Amygdala (tissue), 56 donors: ENCODE measurements at regions not wholly inside any gene's neighbourhood (a gene's known extent, or its start where the extent isn't known, plus 50 kb on each side); places are given as distances from the start of the nearest gene placed in this dataset.

ENCODE experiments used
- DNase-seq, 56 donors: peaks; one replicate each; lab custom pipeline; 2025; lab: John Stamatoyannopoulos, UW

DNA sequence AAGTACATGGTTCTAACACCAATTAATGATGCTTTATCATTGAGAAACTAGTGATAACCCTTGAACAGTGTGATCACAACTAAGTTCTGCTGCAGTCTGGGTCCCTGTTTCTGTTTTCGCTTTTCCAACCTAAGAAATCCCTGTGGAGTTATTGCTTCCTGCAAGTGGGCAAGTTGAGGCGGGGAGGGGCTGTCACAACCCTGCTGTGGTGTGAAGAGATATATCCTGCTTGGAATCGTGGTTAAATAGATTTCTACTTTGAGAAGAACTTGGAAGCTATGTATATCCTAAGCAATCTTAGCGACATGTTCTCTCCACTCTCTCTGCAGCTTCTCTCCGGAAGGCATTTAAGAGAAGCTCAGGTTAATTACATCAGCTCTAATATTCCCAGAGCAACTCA is 1223.6 kb downstream of the EPHA7 start:
- DNase-seq, result no peak

DNA sequence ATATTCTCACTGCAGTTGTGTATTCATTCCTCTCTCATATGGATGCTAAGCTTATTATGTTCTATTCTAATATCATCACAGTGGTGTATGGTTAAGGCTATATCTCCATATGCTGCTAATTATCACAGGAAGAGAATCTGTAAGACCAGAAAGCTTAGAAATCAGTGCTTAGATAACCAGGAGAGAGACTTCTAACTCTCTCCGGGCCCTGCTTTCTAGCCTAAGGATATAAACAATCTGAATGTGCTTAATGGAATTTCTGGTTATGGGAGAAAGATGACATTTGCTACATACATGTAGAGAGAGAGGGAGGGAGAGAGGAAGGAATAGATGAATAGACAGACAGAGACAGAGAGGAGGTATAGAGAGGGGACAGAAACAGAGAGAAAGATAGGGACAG is 1231.3 kb downstream of the EPHA7 start:
- DNase-seq, result no peak

DNA sequence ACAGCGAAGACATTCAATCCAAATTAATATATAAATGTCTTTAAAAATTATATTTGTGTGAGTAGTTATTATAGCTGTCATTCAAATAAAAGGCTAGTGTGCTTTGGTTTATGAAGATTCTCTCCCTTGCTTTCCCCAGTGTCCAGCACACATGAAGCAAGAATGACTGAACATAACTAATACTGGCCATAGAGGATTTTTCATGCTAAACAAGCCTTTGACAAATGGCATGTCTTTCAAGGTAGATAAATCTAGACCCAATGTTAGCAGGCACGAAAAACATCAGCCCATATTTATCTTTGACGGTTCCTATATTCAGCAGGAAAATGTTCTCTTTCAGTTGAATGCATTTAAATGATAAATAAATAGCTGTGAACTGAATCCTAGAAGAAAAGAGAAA is 1234.4 kb downstream of the EPHA7 start:
- DNase-seq, result no peak

DNA sequence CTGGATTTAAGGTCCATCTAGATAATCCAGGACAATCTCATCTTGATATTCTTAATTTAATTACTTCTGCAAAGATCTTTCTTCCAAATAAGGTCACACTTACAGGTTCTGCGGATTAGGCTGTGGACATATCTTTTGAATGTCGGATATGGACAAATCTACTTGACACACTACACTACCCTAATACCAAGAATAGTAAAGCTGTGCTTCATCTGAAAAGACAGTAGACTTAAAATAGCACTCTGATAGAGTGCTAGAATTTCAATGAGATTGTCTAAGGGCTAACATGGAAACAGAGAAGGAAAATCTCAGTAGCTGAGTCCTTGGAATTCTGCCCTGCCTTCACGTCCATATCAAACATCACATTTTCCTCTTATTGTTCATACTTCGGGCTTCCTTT is 1238.0 kb downstream of the EPHA7 start:
- no peak for DNase-seq

DNA sequence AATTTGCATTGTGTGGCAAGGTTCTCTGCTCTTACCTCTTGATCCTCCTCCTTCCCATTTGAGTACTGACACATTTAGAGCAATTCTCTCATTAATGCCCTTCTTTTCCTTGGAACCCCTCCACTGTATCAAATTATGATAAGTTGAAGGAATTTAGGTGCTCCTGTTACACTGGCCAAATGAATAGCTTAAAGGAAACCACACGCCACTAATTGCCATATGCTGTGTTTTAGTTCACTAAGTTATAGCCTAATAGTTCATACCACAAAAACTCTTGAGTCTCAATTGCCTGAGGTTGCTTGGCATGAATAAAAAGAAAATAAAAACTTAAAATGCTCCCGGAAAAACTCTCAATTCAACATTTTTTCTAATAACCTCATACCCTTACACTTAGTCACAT is 1239.3 kb downstream of the EPHA7 start:
- DNase-seq, result no peak

DNA sequence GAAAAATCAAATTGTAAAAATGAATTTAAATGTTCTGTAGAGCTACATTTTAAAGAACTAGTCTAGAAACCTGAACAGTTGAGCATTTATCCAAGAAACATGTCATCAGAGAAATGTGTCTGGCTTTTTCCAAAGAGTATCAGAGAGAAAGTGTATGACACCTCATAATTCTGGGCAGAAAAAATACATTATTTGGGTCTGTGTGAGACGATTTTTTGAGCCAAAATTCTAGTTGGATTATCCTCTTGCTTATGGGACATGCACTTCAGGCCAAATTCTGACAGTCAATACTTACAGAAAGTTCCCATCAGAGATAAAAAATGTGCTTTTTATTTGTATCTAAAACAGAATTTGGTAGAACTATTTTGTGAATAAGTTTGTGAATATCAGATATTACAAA is 1242.7 kb downstream of the EPHA7 start:
- DNase-seq, result no peak

DNA sequence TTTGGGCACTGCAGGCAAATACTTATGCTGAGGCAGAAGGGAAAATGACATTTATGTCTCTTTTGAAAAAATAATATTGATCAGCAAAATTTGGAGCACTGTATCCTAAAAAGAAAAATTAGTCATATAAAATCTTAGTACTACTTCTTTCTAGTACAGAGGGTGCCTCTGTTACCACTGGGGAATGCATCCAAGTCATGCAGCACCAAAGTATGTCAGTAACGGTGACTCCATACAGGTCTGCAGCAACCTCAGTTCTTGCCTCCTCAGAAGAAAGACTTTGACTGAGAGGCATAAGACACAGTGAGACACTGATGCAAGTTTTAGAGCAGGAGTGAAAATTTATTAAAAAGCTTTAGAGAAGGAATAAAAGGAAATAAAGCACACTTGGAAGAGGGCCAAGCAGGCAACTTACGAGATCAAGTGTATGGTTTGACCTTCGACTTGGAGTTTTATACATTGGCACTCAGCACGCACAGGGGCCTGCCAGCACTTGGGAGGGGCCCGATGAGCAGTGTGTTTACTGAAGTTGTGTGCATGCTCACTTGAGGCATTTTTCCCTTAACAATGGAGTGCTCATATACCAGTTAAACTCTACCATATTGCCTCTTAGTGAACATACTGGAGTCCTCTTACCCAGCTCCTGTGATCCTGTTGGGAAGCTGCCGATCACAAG is 1244.8 kb downstream of the EPHA7 start:
- no peak for DNase-seq

DNA sequence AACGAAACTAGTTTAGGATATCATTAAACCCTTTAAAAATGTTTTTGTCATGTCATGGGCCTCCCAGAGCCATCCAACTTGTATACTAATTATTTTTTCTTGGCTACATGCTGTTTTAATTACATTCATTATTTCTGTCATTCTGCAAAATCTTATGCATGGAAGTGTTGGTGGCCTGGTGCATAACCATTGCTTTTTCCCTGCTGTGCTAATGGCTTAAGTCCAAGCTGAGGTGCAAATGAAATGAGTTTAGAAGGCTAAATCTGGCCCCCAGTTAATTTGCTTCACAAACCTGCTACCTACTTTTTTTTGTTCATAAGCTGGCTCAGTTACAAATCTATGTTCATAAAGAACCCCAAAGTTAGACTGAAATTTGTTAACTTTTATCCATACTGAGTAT is 1249.9 kb downstream of the EPHA7 start:
- no peak for DNase-seq

DNA sequence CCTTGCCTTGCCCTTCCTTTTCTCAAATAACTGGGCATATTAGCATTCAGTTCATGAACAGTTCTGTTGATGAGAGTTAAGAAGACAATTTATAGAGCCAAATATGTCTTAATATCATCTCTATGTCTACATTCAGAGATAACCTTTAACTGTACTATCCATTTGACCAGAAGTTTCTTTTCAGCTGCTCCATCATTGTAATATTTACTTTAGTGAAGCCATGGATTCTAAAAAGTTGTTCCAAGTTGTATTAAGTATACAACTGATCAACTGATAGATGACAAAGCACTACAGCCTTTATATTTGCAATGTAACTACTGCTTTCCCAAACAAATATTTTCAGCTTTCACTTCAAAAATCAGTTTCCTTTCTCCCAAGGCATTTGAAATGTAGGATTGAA is 1252.7 kb downstream of the EPHA7 start:
- no peak for DNase-seq

DNA sequence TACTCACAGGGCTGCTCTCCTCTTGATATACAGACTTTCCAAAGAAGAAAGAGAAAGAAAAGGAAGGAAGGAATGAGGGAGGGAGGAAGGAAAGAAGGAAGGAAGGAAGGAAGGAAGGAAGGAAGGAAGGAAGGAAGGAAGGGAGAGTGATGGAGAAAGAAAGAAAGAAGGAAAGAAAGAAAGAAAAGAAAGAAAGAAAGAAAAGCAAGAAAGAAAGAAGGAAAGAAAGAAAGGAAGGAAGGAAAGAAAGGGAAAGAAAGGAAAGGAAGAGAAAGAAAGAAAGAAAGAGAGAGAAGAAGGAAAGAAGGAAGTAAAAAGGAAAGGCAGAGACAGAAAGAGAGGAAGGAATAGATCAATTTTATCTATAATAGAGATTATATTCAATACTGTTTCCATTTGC is 1257.4 kb downstream of the EPHA7 start:
- DNase-seq, result no peak

DNA sequence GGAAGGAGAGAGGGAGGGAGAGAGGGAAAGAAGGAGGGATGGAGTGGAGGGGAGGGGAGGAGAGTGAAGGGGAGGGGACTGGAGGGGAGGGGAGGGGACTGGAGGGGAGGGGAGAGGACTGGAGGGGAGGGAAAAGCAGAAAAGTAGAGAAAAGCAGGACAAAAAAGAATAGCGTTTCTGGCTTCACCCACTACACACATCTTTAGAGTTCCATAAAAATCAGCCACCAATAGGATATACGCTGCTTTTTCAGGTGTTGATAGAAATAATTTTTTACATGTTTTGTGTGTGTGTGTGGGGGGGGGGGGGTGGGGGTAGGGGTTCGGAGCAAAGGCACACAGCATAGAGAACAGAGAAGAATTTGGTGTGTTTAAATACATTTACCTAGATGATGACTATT is 1259.1 kb downstream of the EPHA7 start:
- no peak for DNase-seq

DNA sequence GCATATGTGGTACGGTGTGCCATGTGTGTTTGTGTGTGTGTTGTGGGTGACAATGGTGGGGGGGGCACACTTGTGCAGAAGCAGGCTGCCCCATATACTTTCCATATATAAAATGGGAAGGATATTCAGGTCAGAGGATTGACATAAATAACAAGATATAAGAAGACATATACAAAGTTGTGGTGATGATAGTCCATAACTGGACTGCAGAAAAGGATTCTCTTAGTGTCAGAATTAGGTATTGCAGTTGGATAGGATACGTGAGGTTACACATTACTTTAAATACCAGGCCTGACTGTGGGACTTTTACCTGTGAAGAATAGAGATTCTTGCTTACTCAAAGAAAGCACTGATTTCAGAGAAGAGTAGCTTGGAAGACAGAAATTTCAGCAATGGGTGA is 1260.3 kb downstream of the EPHA7 start:
- DNase-seq, result no peak

DNA sequence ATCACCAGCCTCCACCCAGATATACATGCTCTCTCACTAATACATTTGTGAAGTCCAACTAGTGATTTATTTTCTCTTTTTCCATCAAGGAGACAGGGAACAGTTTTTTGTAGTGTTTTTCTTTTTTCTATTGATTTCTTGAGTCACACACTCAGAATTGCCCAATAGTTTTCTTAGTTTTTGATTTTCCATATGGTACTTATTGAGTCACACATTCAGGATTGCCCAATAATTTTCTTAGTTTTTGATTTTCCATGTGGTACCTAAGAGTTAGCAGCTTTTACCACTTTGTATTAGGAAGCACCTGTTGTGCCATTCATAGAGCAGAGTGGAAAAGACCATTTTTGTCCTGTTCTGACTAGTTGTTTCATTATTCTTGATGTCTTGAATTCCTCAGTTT is 1268.8 kb downstream of the EPHA7 start:
- no peak for DNase-seq

DNA sequence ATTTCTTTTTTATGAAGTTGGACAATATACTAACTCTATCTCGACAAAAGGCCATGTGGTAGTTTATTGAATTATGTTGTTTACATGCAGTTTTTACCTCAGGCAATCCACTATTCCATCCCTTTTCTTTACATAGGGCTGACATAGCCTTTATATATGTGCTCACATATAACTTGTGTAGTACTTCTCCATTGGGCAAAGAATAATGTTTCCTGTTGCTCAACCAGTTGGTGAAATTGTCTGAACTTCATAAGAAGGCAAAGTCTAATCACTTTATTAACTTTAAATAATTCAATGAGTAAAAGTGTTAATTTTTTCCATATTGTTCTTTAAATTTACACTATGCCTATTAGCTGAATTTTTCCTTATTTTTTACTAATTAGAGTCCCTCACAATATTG is 1272.1 kb downstream of the EPHA7 start:
- DNase-seq, result no peak

DNA sequence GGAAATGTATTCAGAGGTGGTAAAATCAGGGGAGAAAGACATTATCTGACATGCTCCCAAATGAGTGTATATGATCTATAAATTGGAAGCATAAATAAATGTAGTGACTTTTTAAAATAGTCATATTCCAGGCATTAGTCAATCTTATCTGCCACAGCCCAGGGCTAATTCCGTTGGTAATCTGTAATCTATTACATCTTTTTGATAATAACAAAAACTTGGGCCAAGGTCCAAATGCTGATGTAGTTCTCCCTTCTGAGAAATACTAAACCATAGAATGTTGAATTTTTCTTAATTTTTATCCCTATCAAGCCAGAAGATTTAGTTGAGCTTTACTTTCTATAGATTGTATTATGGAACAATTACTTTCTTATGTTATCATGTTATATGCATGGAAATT is 1279.8 kb downstream of the EPHA7 start:
- no peak for DNase-seq

DNA sequence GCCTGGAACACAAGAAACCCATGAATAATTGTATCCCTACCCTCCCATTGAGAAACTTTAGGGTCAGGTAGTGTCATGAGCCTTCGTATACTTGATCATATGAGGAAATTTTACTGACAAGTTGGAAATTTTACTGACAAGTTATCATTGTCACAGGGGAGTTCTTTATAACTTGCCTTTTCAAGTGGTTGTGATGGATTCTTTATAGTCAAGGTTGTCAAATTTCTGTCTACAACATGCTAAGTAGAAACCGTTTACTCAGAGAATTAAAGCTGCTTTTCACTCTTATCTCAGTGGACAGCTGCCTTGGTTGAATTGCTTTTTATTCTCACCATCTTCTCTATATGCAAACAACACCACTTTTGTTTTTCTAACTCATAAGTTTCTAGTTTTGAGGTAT is 1286.4 kb downstream of the EPHA7 start:
- no peak for DNase-seq

DNA sequence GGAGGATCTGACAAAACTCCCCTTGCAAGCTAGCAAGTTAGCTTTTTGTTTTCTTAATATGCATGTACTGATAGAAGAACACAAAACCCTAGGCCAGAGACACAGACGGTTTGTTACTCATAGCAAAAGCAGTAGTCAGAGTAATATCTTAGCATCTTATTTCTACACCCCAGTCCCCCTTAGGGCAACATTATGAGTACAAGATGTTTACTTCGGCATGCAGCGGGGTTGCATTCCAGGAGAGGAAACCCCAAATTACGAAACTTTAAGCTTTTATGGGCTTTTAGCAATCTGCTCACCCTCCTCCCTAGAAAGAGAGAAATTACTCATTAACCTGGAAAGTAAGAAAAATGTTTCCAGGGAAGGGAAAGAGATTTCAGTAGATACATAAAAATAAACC is 1286.9 kb downstream of the EPHA7 start:
- DNase-seq, result no peak

DNA sequence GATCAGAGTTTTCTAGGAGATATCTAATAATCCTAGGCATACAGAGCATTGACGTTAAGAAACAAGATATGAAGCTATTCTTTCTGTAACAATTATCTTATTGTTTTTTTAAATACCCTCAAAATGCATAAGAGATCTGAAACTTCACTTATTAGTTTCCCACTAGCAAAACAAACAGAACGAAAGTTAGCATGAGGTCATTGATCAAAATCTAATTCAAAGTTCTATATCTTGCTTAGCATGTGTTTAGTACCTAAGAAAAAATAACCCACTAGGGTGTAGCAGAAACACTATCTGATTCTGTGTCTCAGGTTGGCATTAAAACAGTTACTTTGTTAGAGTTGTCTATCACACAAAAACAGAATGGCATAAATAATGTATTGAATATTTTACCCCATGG is 1288.4 kb downstream of the EPHA7 start:
- no peak for DNase-seq

DNA sequence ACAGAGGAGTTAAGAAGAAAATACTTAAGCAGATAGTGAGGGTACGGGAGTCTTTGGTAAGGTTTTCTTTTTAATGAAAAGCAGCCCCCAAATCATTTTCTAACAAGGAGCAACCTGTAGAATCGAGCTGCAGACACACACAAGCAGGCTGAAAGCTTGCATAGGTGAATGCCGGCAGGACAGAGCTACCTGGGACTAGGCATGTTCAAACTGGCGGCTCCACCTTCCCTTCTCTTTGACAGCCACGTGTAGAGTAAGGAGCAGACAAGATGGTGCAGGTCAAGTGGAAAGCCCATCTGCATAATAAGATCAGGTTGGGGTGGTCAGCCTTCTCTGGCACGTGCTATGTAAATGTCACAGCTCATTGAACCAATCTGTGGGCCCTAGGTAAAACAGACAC is 1292.4 kb downstream of the EPHA7 start:
- no peak for DNase-seq

DNA sequence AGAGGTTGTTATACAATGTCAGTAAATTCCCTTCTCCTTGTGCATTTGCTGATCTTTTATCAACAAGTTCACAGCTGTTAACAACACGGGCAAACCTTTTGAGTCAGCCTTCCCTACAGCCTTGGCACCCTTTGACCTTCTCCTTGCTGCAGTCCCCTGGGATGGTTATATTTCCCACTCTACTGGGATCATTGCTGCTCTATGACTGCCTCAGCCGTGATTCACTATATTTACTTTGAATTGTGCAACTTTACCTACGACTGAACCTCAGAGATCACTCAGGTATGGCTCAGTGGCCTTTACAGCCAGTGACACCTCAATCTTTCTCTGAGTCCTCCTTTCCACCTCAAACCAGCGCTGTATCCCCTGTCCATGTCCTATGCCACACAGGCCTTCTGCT is 1293.3 kb downstream of the EPHA7 start:
- DNase-seq, result no peak

DNA sequence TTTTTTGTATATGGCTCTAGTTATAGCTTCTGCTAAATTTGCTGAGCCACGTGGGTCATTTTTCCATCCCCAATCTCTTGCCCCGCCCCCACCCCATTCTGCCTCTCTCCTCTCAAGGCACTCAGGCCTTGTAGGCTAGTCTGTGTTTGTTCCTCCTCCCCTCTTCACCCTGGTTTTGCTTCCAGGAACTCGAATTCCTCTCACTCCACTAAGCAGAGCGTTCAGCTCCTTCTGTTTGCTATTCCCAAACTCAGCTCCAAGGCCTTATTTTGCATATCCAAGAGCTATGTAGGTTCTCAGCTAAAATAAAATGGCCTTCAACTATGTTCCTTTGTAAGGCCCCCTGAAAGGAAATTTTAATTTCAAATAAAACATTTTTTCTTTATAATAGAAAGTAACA is 1293.7 kb downstream of the EPHA7 start:
- DNase-seq, result no peak

DNA sequence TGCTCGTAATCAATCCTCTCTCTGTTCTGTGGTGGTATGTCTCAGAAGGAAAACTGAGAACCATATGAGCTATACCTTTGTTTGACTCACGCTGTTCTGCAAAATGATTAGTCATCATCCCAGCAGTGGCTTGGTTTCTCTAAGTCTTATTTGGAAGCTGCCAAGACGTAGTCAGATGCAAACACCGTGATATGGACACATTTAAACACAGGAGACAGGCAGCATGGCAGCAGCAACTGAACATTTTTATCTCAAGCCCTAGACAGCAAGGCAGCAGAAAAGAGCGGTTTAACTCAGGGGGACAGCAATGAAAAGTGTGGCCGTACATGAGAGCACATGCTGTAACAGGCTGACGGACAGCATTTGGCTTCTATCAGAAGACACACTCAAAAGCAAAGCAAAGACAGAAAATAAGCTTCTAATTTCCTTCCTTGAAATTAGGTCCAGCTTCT is 1295.1 kb downstream of the EPHA7 start:
- peak in 3 of 56 donors; percentile 8 to 25 (median 21) for DNase-seq

DNA sequence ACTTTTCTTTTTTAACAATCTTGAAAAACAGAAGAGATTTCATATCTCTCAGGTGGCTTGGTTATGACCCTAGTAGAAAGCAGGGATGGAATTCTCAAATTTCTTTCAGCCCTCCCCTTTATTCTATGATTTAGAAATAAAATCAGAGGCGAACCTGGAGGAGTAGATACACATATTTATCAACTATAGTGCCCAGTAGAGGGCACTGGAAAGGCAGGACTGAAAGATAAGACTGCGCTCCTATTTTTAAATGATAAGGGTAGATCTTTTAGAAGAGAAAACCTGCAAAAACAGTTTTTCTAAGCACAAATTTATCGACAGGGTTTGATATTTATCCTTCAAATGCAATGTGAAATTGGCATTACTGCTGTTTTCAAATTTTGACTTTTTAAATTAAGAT is 1296.6 kb downstream of the EPHA7 start:
- DNase-seq, result peak in 1 of 56 donors; percentile 1
